Testis (tissue), 2 donors: ENCODE measurements at regions not wholly inside any gene's neighbourhood (a gene's known extent, or its start where the extent isn't known, plus 50 kb on each side); places are given as distances from the start of the nearest gene placed in this dataset.

Experiments
- POLR2A ChIP-seq: fragments of 450-650 bp; IDR thresholded peaks from one replicate; pipeline ENCODE4 v1.6.1; 2017; ENCODE audit warnings: antibody characterized with exemption, mild to moderate bottlenecking, moderate library complexity
- TF ChIP-seq, protein P1 (sequence below), 3 experiments: fragments of 450-650 bp in 2 of 3; fragments of 200-600 bp in 1 of 3; sonication (generic) in 1 of 3; IDR thresholded peaks; one replicate each; pipeline ENCODE4 v1.5.1; 2016 to 2019; ENCODE audit warnings: antibody characterized with exemption in 3 of 3, mild to moderate bottlenecking in 2 of 3, moderate library complexity in 1 of 3

DNA sequence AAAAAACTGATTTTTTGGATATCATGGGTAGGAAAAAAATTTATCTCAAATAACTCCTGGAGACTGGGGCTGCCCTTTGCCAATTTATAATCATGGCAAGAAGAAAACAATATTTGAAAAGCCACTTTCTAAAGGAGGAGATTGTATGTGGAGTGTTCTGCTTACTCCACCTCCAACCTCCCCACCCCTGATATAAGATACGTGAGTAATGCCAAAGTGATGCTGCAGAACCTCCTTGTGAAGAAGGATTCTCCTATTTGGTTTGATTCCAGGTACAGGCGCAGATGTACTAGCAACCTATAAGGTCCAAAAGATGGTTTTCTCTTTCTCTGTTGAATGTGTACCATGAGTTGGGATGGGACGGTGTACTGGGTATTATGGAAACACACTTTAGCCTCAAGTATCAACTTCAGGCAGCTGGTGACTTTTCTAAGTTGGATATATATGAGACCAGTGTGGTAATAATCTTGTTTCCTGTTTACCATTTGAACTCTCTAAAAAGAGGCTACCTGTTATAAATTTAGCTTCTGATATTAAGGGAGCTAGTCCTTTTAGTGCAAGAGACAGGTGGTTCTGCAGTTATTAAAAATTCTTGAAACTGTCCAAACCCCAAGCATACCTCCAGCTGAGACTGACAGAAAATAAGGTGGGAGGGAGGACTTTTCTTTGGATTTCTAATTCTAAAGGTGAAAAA lies 724.0 kb upstream of the MIR17HG start:
- TF ChIP-seq, protein P1, sequence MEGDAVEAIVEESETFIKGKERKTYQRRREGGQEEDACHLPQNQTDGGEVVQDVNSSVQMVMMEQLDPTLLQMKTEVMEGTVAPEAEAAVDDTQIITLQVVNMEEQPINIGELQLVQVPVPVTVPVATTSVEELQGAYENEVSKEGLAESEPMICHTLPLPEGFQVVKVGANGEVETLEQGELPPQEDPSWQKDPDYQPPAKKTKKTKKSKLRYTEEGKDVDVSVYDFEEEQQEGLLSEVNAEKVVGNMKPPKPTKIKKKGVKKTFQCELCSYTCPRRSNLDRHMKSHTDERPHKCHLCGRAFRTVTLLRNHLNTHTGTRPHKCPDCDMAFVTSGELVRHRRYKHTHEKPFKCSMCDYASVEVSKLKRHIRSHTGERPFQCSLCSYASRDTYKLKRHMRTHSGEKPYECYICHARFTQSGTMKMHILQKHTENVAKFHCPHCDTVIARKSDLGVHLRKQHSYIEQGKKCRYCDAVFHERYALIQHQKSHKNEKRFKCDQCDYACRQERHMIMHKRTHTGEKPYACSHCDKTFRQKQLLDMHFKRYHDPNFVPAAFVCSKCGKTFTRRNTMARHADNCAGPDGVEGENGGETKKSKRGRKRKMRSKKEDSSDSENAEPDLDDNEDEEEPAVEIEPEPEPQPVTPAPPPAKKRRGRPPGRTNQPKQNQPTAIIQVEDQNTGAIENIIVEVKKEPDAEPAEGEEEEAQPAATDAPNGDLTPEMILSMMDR (IDR thresholded peaks at IDR 0.05), result no peak
- no peak for TF ChIP-seq POLR2A
